ENCODE measurements at regions not wholly inside any gene's neighbourhood (a gene's known extent, or its start where the extent isn't known, plus 50 kb on each side); places are given as distances from the start of the nearest gene placed in this dataset.

- no peak for TF ChIP-seq CTCF (conservative IDR thresholded peaks at IDR 0.05; ENCODE audit: low read depth, low read length)
- TF ChIP-seq EZH2 (IDR thresholded peaks at IDR 0.05; ENCODE audit: low read length, unreplicated experiment) = no peak
- no peak for TF ChIP-seq EZH2phosphoT487 (IDR thresholded peaks at IDR 0.05; ENCODE audit: borderline replicate concordance, low read length)
These were observed 1081.4 kb upstream of the LRFN5 start for GRCh38 chr14:40525314-40525713.
